ENCODE measurements at regions not wholly inside any gene's neighbourhood (a gene's known extent, or its start where the extent isn't known, plus 50 kb on each side); places are given as distances from the start of the nearest gene placed in this dataset.

- no peak overlapping the region for H3K4me3 ChIP-seq (ENCODE audit: low read length)
- H3K36me3 ChIP-seq (ENCODE audit: insufficient read depth, low read length): no peaks in the 10 kb centered on the region
- H3K4me2 ChIP-seq (ENCODE audit: low read length): no peak overlapping the region
- H3K27me3 ChIP-seq (ENCODE audit: control insufficient read depth, insufficient read depth, low read length): no peaks in the 10 kb centered on the region
- H3K9me3 ChIP-seq (replicated peaks; ENCODE audit: low read length): no peaks in the 10 kb centered on the region
- H3K4me1 ChIP-seq (ENCODE audit: control insufficient read depth, insufficient read depth, low read length): no peaks in the 10 kb centered on the region
- no peak overlapping the region for H3K9ac ChIP-seq (ENCODE audit: low read depth, low read length)
These were observed 662.9 kb upstream of the ID2 start for GRCh38 chr2:8018956-8019355.

DNA sequence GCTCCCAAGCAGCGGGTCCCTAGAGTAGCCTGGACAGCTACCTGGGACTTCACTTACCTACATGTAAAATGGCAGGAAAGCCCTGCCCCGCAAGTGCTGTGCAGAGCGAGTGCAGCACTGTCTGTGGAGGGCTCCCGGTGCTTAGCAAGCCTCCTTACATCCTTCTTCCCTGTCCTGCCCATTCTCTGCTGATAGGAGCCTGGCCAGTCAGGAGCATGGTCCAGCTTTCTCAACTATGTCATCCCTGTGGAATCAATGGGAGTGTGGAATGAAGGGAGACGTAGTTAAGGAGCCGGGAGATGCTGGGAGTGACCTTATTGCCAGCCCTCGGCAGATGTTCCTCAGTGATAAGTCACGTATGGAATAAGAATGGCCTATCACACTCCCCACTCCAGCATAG, 661.9 kb upstream of the ID2 start:
- H3K9ac ChIP-seq (ENCODE audit: low read depth, low read length): no peak overlapping the region
- peaks cover 4% of the 10 kb centered on the region for H3K27me3 ChIP-seq (ENCODE audit: control insufficient read depth, insufficient read depth, low read length)
- H3K4me2 ChIP-seq (ENCODE audit: low read length): no peak overlapping the region
- no peaks in the 10 kb centered on the region for H3K4me1 ChIP-seq (ENCODE audit: control insufficient read depth, insufficient read depth, low read length)
- H3K36me3 ChIP-seq (ENCODE audit: insufficient read depth, low read length): no peaks in the 10 kb centered on the region
- no peak overlapping the region for H3K4me3 ChIP-seq (ENCODE audit: low read length)
- no peaks in the 10 kb centered on the region for H3K9me3 ChIP-seq (replicated peaks; ENCODE audit: low read length)

GRCh38 chr2:8021921-8022320, 659.9 kb upstream of the ID2 start:
- no peaks in the 10 kb centered on the region for H3K36me3 ChIP-seq (ENCODE audit: insufficient read depth, low read length)
- H3K4me2 ChIP-seq (ENCODE audit: low read length): no peak overlapping the region
- H3K9me3 ChIP-seq (replicated peaks; ENCODE audit: low read length): no peaks in the 10 kb centered on the region
- H3K27me3 ChIP-seq (ENCODE audit: control insufficient read depth, insufficient read depth, low read length): peaks cover 5% of the 10 kb centered on the region
- H3K9ac ChIP-seq (ENCODE audit: low read depth, low read length): no peak overlapping the region
- H3K4me1 ChIP-seq (ENCODE audit: control insufficient read depth, insufficient read depth, low read length): no peaks in the 10 kb centered on the region
- H3K4me3 ChIP-seq (ENCODE audit: low read length): no peak overlapping the region

DNA sequence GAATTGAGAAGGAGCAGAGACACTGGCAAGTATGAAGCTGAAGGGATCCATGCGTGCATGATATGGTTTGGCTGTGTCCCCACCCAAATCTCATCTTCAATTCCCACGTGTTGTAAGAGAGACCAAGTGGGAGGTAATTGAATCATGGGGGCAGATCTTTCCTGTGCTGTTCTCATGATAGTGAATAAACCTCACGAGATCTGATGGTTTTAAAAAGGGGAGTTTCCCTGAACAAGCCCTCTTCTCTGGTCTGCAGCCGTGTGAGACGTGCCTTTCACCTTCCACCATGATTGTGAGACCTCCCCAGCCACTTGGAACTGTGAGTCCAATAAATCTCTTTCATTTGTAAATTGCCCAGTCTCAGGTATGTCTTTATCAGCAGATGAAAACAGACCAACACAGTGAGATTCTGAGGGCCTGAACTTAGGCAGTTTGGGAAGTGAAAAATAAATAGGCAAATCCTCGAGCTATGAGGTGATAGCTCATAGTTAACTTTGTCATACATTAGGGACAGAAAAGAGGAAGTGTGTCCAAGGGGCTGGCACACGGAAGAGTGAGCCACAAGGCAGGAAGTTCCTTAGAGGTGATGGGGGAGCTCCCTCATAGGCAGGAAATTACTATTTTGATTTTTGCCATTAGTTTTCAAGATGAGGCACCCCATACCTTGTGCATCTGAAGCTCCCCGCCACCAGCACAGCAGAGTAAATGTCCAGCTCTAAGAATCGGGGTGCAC, 658.8 kb upstream of the ID2 start:
- H3K36me3 ChIP-seq (ENCODE audit: insufficient read depth, low read length): no peaks in the 10 kb centered on the region
- H3K4me2 ChIP-seq (ENCODE audit: low read length): no peak overlapping the region
- no peak overlapping the region for H3K4me3 ChIP-seq (ENCODE audit: low read length)
- H3K4me1 ChIP-seq (ENCODE audit: control insufficient read depth, insufficient read depth, low read length): no peaks in the 10 kb centered on the region
- H3K27me3 ChIP-seq (ENCODE audit: control insufficient read depth, insufficient read depth, low read length): peaks cover 5% of the 10 kb centered on the region
- no peak overlapping the region for H3K9ac ChIP-seq (ENCODE audit: low read depth, low read length)
- no peaks in the 10 kb centered on the region for H3K9me3 ChIP-seq (replicated peaks; ENCODE audit: low read length)

GRCh38 chr2:8024506-8024905, 657.4 kb upstream of the ID2 start:
- H3K4me1 ChIP-seq (ENCODE audit: control insufficient read depth, insufficient read depth, low read length): no peaks in the 10 kb centered on the region
- no peak overlapping the region for H3K9ac ChIP-seq (ENCODE audit: low read depth, low read length)
- H3K27me3 ChIP-seq (ENCODE audit: control insufficient read depth, insufficient read depth, low read length): peaks cover 5% of the 10 kb centered on the region
- H3K4me2 ChIP-seq (ENCODE audit: low read length): no peak overlapping the region
- no peaks in the 10 kb centered on the region for H3K9me3 ChIP-seq (replicated peaks; ENCODE audit: low read length)
- no peaks in the 10 kb centered on the region for H3K36me3 ChIP-seq (ENCODE audit: insufficient read depth, low read length)
- no peak overlapping the region for H3K4me3 ChIP-seq (ENCODE audit: low read length)

- Histone ChIP-seq H3K36me3 (ENCODE audit: insufficient read depth, low read length) (no peaks in the 10 kb centered on the region), H3K4me1 (ENCODE audit: control insufficient read depth, insufficient read depth, low read length) (no peaks in the 10 kb centered on the region), H3K4me3 (ENCODE audit: low read length) (no peak overlapping the region), H3K4me2 (ENCODE audit: low read length) (no peak overlapping the region), H3K9me3 (replicated peaks; ENCODE audit: low read length) (no peaks in the 10 kb centered on the region), H3K9ac (ENCODE audit: low read depth, low read length) (no peak overlapping the region), H3K27me3 (ENCODE audit: control insufficient read depth, insufficient read depth, low read length) (peaks cover 5% of the 10 kb centered on the region)
These were observed 655.5 kb upstream of the ID2 start for GRCh38 chr2:8026381-8026780.

DNA sequence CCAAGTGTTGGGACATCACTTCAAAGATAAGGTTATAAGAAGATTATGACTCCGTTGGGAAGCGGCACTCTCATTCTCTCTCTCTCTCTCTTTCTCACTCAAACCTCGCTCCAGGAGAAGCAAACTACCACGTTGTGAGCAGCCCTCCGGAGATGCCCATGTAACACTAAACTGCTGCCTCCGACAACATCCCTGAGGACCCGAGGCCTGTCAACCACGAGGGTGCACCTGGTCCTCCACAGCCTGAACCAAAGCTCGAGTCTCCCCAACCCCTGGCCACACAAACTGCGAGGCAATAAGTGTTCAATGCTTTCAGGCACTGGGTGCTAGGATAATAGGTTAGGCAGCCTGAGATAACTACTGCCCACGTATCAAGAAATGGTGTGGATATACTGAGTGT, 654.5 kb upstream of the ID2 start:
- H3K27me3 ChIP-seq (ENCODE audit: control insufficient read depth, insufficient read depth, low read length): peaks cover 5% of the 10 kb centered on the region
- no peaks in the 10 kb centered on the region for H3K4me1 ChIP-seq (ENCODE audit: control insufficient read depth, insufficient read depth, low read length)
- no peak overlapping the region for H3K4me3 ChIP-seq (ENCODE audit: low read length)
- H3K36me3 ChIP-seq (ENCODE audit: insufficient read depth, low read length): no peaks in the 10 kb centered on the region
- H3K9me3 ChIP-seq (replicated peaks; ENCODE audit: low read length): no peaks in the 10 kb centered on the region
- no peak overlapping the region for H3K9ac ChIP-seq (ENCODE audit: low read depth, low read length)
- H3K4me2 ChIP-seq (ENCODE audit: low read length): no peak overlapping the region

GRCh38 chr2:8028036-8028435, 653.8 kb upstream of the ID2 start:
- H3K27me3 ChIP-seq (ENCODE audit: control insufficient read depth, insufficient read depth, low read length): peaks cover 5% of the 10 kb centered on the region
- no peak overlapping the region for H3K4me3 ChIP-seq (ENCODE audit: low read length)
- no peak overlapping the region for H3K4me2 ChIP-seq (ENCODE audit: low read length)
- H3K9ac ChIP-seq (ENCODE audit: low read depth, low read length): no peak overlapping the region
- H3K36me3 ChIP-seq (ENCODE audit: insufficient read depth, low read length): no peaks in the 10 kb centered on the region
- no peaks in the 10 kb centered on the region for H3K4me1 ChIP-seq (ENCODE audit: control insufficient read depth, insufficient read depth, low read length)
- H3K9me3 ChIP-seq (replicated peaks; ENCODE audit: low read length): no peaks in the 10 kb centered on the region

GRCh38 chr2:8028436-8028835, 653.4 kb upstream of the ID2 start:
- Histone ChIP-seq H3K4me3 (ENCODE audit: low read length) (no peak overlapping the region), H3K9ac (ENCODE audit: low read depth, low read length) (no peak overlapping the region), H3K4me1 (ENCODE audit: control insufficient read depth, insufficient read depth, low read length) (no peaks in the 10 kb centered on the region), H3K27me3 (ENCODE audit: control insufficient read depth, insufficient read depth, low read length) (peaks cover 5% of the 10 kb centered on the region), H3K36me3 (ENCODE audit: insufficient read depth, low read length) (no peaks in the 10 kb centered on the region), H3K9me3 (replicated peaks; ENCODE audit: low read length) (no peaks in the 10 kb centered on the region), H3K4me2 (ENCODE audit: low read length) (no peak overlapping the region)

- Histone ChIP-seq H3K4me1 (ENCODE audit: control insufficient read depth, insufficient read depth, low read length) (no peaks in the 10 kb centered on the region), H3K4me3 (ENCODE audit: low read length) (no peak overlapping the region), H3K9ac (ENCODE audit: low read depth, low read length) (no peak overlapping the region), H3K27me3 (ENCODE audit: control insufficient read depth, insufficient read depth, low read length) (peaks cover 5% of the 10 kb centered on the region), H3K36me3 (ENCODE audit: insufficient read depth, low read length) (no peaks in the 10 kb centered on the region), H3K4me2 (ENCODE audit: low read length) (no peak overlapping the region), H3K9me3 (replicated peaks; ENCODE audit: low read length) (no peaks in the 10 kb centered on the region)
These were observed 652.9 kb upstream of the ID2 start for GRCh38 chr2:8028981-8029380.

- no peaks in the 10 kb centered on the region for H3K36me3 ChIP-seq (ENCODE audit: insufficient read depth, low read length)
- H3K27me3 ChIP-seq (ENCODE audit: control insufficient read depth, insufficient read depth, low read length): no peaks in the 10 kb centered on the region
- no peak overlapping the region for H3K9ac ChIP-seq (ENCODE audit: low read depth, low read length)
- H3K4me1 ChIP-seq (ENCODE audit: control insufficient read depth, insufficient read depth, low read length): no peaks in the 10 kb centered on the region
- no peaks in the 10 kb centered on the region for H3K9me3 ChIP-seq (replicated peaks; ENCODE audit: low read length)
- no peak overlapping the region for H3K4me3 ChIP-seq (ENCODE audit: low read length)
- no peak overlapping the region for H3K4me2 ChIP-seq (ENCODE audit: low read length)
These were observed 651.1 kb upstream of the ID2 start for GRCh38 chr2:8030573-8031303.

- Histone ChIP-seq H3K27me3 (ENCODE audit: control insufficient read depth, insufficient read depth, low read length) (no peaks in the 10 kb centered on the region), H3K9ac (ENCODE audit: low read depth, low read length) (no peak overlapping the region), H3K9me3 (replicated peaks; ENCODE audit: low read length) (no peaks in the 10 kb centered on the region), H3K4me3 (ENCODE audit: low read length) (no peak overlapping the region), H3K4me1 (ENCODE audit: control insufficient read depth, insufficient read depth, low read length) (no peaks in the 10 kb centered on the region), H3K4me2 (ENCODE audit: low read length) (no peak overlapping the region), H3K36me3 (ENCODE audit: insufficient read depth, low read length) (no peaks in the 10 kb centered on the region)
These were observed 650.5 kb upstream of the ID2 start for GRCh38 chr2:8031370-8031769.

Data from skeletal muscle satellite cell (primary cell).